SK-N-SH treated with all-trans-retinoic acid at 6 μM for 48 hours (cell line): ENCODE measurements at regions not wholly inside any gene's neighbourhood (a gene's known extent, or its start where the extent isn't known, plus 50 kb on each side); places are given as distances from the start of the nearest gene placed in this dataset.

Experiments
- ARNTL ChIP-seq: fragments of 450-650 bp; formaldehyde crosslinking; IDR thresholded peaks from 2 replicates; pipeline ENCODE4 v1.5.0; 2020; ENCODE audit warnings: low read depth, mild to moderate bottlenecking, moderate library complexity, borderline replicate concordance
- CSDC2 ChIP-seq: fragments of 250-450 bp; sonication (Bioruptor Pico); IDR thresholded peaks from 2 replicates; pipeline ENCODE4 v1.5.0; 2020; ENCODE audit warnings: mild to moderate bottlenecking, moderate library complexity
- ESRRG ChIP-seq: fragments of 250-450 bp; sonication (Bioruptor Pico); IDR thresholded peaks from 2 replicates; pipeline ENCODE4 v1.6.1; 2021; ENCODE audit warnings: mild to moderate bottlenecking
- GLIS3 ChIP-seq: fragments of 250-450 bp; sonication (Bioruptor Pico); IDR thresholded peaks from 2 replicates; pipeline ENCODE4 v1.5.0; 2020; ENCODE audit warnings: mild to moderate bottlenecking, moderate library complexity
- ISL1 ChIP-seq: fragments of 250-450 bp; sonication (Bioruptor Pico); IDR thresholded peaks from 2 replicates; pipeline ENCODE4 v2.1.2; 2022; ENCODE audit warnings: mild to moderate bottlenecking, moderate library complexity
- OSR1 ChIP-seq: fragments of 250-450 bp; sonication (Bioruptor Pico); IDR thresholded peaks from 2 replicates; pipeline ENCODE4 v1.8.0; 2022; ENCODE audit warnings: moderate library complexity, mild to moderate bottlenecking, inconsistent platforms
- PATZ1 ChIP-seq: fragments of 250-450 bp; sonication (Bioruptor Pico); IDR thresholded peaks from 2 replicates; pipeline ENCODE4 v1.8.0; 2020; ENCODE audit warnings: mild to moderate bottlenecking, moderate library complexity, borderline replicate concordance
- POU6F1 ChIP-seq: fragments of 250-450 bp; sonication (Bioruptor Pico); IDR thresholded peaks from 2 replicates; pipeline ENCODE4 v1.8.0; 2021; ENCODE audit warnings: low read depth, mild to moderate bottlenecking, moderate library complexity, borderline replicate concordance
- RARB ChIP-seq: fragments of 250-450 bp; sonication (Bioruptor Pico); IDR thresholded peaks from 2 replicates; pipeline ENCODE4 v1.8.0; 2021; ENCODE audit warnings: mild to moderate bottlenecking, moderate library complexity
- SNAI2 ChIP-seq: fragments of 250-450 bp; sonication (Bioruptor Pico); IDR thresholded peaks from 2 replicates; pipeline ENCODE4 v1.5.0; 2020; ENCODE audit warnings: mild to moderate bottlenecking, moderate library complexity
- TOX ChIP-seq: fragments of 250-450 bp; sonication (Bioruptor Pico); IDR thresholded peaks from 2 replicates; pipeline ENCODE4 v1.8.0; 2021; ENCODE audit warnings: mild to moderate bottlenecking, moderate library complexity, borderline replicate concordance
- ZFP3 ChIP-seq: fragments of 250-450 bp; sonication (Bioruptor Pico); IDR thresholded peaks from 2 replicates; pipeline ENCODE4 v1.5.0; 2020; ENCODE audit warnings: mild to moderate bottlenecking, moderate library complexity
- ZFP30 ChIP-seq: fragments of 450-650 bp; formaldehyde crosslinking; IDR thresholded peaks from 2 replicates; pipeline ENCODE4 v1.5.0; 2022; ENCODE audit warnings: mild to moderate bottlenecking, moderate library complexity
- TF ChIP-seq, protein P1 (sequence below): fragments of 250-450 bp; sonication (Bioruptor Pico); IDR thresholded peaks from 2 replicates; pipeline ENCODE4 v1.5.1; 2020; ENCODE audit warnings: low read depth, mild to moderate bottlenecking, moderate library complexity

- no peak for TF ChIP-seq PATZ1 (CRISPR knock-in tag)
- no peak for TF ChIP-seq TOX (CRISPR knock-in tag)
- no peak for TF ChIP-seq CSDC2 (CRISPR knock-in tag)
- TF ChIP-seq ZFP3: no peak
- no peak for TF ChIP-seq OSR1
- TF ChIP-seq, protein P1, sequence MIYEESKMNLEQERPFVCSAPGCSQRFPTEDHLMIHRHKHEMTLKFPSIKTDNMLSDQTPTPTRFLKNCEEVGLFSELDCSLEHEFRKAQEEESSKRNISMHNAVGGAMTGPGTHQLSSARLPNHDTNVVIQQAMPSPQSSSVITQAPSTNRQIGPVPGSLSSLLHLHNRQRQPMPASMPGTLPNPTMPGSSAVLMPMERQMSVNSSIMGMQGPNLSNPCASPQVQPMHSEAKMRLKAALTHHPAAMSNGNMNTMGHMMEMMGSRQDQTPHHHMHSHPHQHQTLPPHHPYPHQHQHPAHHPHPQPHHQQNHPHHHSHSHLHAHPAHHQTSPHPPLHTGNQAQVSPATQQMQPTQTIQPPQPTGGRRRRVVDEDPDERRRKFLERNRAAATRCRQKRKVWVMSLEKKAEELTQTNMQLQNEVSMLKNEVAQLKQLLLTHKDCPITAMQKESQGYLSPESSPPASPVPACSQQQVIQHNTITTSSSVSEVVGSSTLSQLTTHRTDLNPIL (CRISPR knock-in tag): no peak
- no peak for TF ChIP-seq ISL1
- TF ChIP-seq SNAI2 (CRISPR knock-in tag): no peak
- no peak for TF ChIP-seq GLIS3 (CRISPR knock-in tag)
- TF ChIP-seq ZFP30: no peak
- no peak for TF ChIP-seq ARNTL (CRISPR knock-in tag)
- TF ChIP-seq ESRRG: no peak
- no peak for TF ChIP-seq RARB (CRISPR knock-in tag)
- TF ChIP-seq POU6F1 (CRISPR knock-in tag): no peak
Observed at GRCh38 chr10:83448013-83448412, 691.3 kb upstream of the GHITM start.
